Type B pancreatic cell (in vitro differentiated cells): ENCODE measurements at regions not wholly inside any gene's neighbourhood (a gene's known extent, or its start where the extent isn't known, plus 50 kb on each side); places are given as distances from the start of the nearest gene placed in this dataset.

Experiments used
- DNase-seq: peaks from one replicate; pipeline ENCODE4 v3.0.0; 2021; ENCODE audit warnings: mixed read lengths; ENCODE audit not compliant: unreplicated experiment; ENCODE audit errors: extremely low spot score
- H3K27ac Mint-ChIP-seq: 2 replicates; pipeline ENCODE4 v1.8.0; 2021; ENCODE audit warnings: mild to moderate bottlenecking, mixed read lengths
- H3K27me3 Mint-ChIP-seq: 2 replicates; pipeline ENCODE4 v1.8.0; 2021; ENCODE audit warnings: mixed read lengths
- H3K36me3 Mint-ChIP-seq: 2 replicates; pipeline ENCODE4 v1.8.0; 2021; ENCODE audit warnings: mixed read lengths
- H3K4me1 Mint-ChIP-seq: one replicate; pipeline ENCODE4 v1.8.0; 2021; ENCODE audit warnings: mixed read lengths; ENCODE audit not compliant: unreplicated experiment
- H3K4me3 Mint-ChIP-seq: 2 replicates; pipeline ENCODE4 v1.8.0; 2021; ENCODE audit warnings: mild to moderate bottlenecking, mixed read lengths
- H3K9me3 Mint-ChIP-seq: 2 replicates; pipeline ENCODE4 v1.8.0; 2021; ENCODE audit warnings: mixed read lengths
- CTCF ChIP-seq: fragments of 200-600 bp; sonication (generic); conservative IDR thresholded peaks from 2 replicates; pipeline ENCODE4 v1.5.0; 2021; ENCODE audit warnings: antibody characterized with exemption, mild to moderate bottlenecking

- H3K27me3 Mint-ChIP-seq: no peaks in the 10 kb centered on the region
- no peak overlapping the region for H3K4me3 Mint-ChIP-seq
- no peaks in the 10 kb centered on the region for H3K36me3 Mint-ChIP-seq
- TF ChIP-seq CTCF: no peak
- H3K27ac Mint-ChIP-seq: no peak overlapping the region
- peaks cover 5% of the 10 kb centered on the region for H3K9me3 Mint-ChIP-seq
- no peak for DNase-seq
- no peaks in the 10 kb centered on the region for H3K4me1 Mint-ChIP-seq
Observed at GRCh38 chrX:13432414-13433297, 112.8 kb upstream of the ATXN3L start.

- TF ChIP-seq CTCF: no peak
- Mint-ChIP-seq H3K36me3 (no peaks in the 10 kb centered on the region), H3K27me3 (no peaks in the 10 kb centered on the region), H3K4me1 (no peaks in the 10 kb centered on the region), H3K4me3 (no peak overlapping the region), H3K27ac (no peak overlapping the region), H3K9me3 (peaks cover 5% of the 10 kb centered on the region)
- no peak for DNase-seq
Observed at GRCh38 chrX:13430136-13430827, 110.4 kb upstream of the ATXN3L start.

GRCh38 chrX:13428053-13428786 lies 108.4 kb upstream of the ATXN3L start:
- Mint-ChIP-seq H3K4me3 (no peak overlapping the region), H3K27me3 (no peaks in the 10 kb centered on the region), H3K9me3 (peaks cover 3% of the 10 kb centered on the region), H3K4me1 (no peaks in the 10 kb centered on the region), H3K27ac (no peak overlapping the region), H3K36me3 (no peaks in the 10 kb centered on the region)
- TF ChIP-seq CTCF: no peak
- DNase-seq: no peak

- Mint-ChIP-seq H3K27me3 (no peaks in the 10 kb centered on the region), H3K27ac (no peak overlapping the region), H3K9me3 (no peaks in the 10 kb centered on the region), H3K36me3 (no peaks in the 10 kb centered on the region), H3K4me3 (no peak overlapping the region), H3K4me1 (no peaks in the 10 kb centered on the region)
- no peak for TF ChIP-seq CTCF
- DNase-seq: no peak
Observed at GRCh38 chrX:13427441-13428052, 107.7 kb upstream of the ATXN3L start.

GRCh38 chrX:13420545-13421183 lies 100.8 kb upstream of the ATXN3L start:
- no peak overlapping the region for H3K4me3 Mint-ChIP-seq
- no peak overlapping the region for H3K27ac Mint-ChIP-seq
- no peak for DNase-seq
- peaks cover 12% of the 10 kb centered on the region for H3K4me1 Mint-ChIP-seq
- H3K9me3 Mint-ChIP-seq: peaks cover 7% of the 10 kb centered on the region
- H3K27me3 Mint-ChIP-seq: no peaks in the 10 kb centered on the region
- H3K36me3 Mint-ChIP-seq: no peaks in the 10 kb centered on the region
- TF ChIP-seq CTCF: no peak
